ENCODE measurements at regions not wholly inside any gene's neighbourhood (a gene's known extent, or its start where the extent isn't known, plus 50 kb on each side); places are given as distances from the start of the nearest gene placed in this dataset.

GRCh38 chr4:65865489-65865888, 195.2 kb upstream of the EPHA5 start:
- H3K4me1 Mint-ChIP-seq: no peaks in the 10 kb centered on the region
- H3K9me3 Mint-ChIP-seq: no peaks in the 10 kb centered on the region
- H3K27ac Mint-ChIP-seq: no peak overlapping the region
- no peak overlapping the region for H3K4me3 Mint-ChIP-seq
- H3K27me3 Mint-ChIP-seq (ENCODE audit: low read depth): no peaks in the 10 kb centered on the region
- peak; percentile 13 to 40 (median 19) for TF ChIP-seq CTCF (IDR thresholded peaks at IDR 0.05; ENCODE audit: unreplicated experiment in 3 of 3)
- H3K36me3 Mint-ChIP-seq (ENCODE audit: low read depth): no peaks in the 10 kb centered on the region

- no peaks in the 10 kb centered on the region for H3K9me3 Mint-ChIP-seq
- no peak overlapping the region for H3K4me3 Mint-ChIP-seq
- no peak overlapping the region for H3K27ac Mint-ChIP-seq
- H3K36me3 Mint-ChIP-seq (ENCODE audit: low read depth): no peaks in the 10 kb centered on the region
- H3K27me3 Mint-ChIP-seq (ENCODE audit: low read depth): no peaks in the 10 kb centered on the region
- no peaks in the 10 kb centered on the region for H3K4me1 Mint-ChIP-seq
- no peak for TF ChIP-seq CTCF (IDR thresholded peaks at IDR 0.05; ENCODE audit: unreplicated experiment in 3 of 3)
Observed at GRCh38 chr4:65861993-65862392, 191.7 kb upstream of the EPHA5 start.

GRCh38 chr4:65845199-65845773, 175.0 kb upstream of the EPHA5 start:
- Mint-ChIP-seq H3K4me1 (no peaks in the 10 kb centered on the region), H3K9me3 (no peaks in the 10 kb centered on the region), H3K4me3 (no peak overlapping the region), H3K27ac (no peak overlapping the region), H3K27me3 (ENCODE audit: low read depth) (no peaks in the 10 kb centered on the region), H3K36me3 (ENCODE audit: low read depth) (no peaks in the 10 kb centered on the region)
- TF ChIP-seq CTCF (IDR thresholded peaks at IDR 0.05; ENCODE audit: unreplicated experiment in 3 of 3): no peak

- Mint-ChIP-seq H3K9me3 (no peaks in the 10 kb centered on the region), H3K4me1 (no peaks in the 10 kb centered on the region), H3K4me3 (no peak overlapping the region), H3K27ac (no peak overlapping the region), H3K36me3 (ENCODE audit: low read depth) (no peaks in the 10 kb centered on the region), H3K27me3 (ENCODE audit: low read depth) (peaks cover 3% of the 10 kb centered on the region)
- TF ChIP-seq CTCF (IDR thresholded peaks at IDR 0.05; ENCODE audit: unreplicated experiment in 3 of 3): no peak
Observed at GRCh38 chr4:65839164-65839931, 169.1 kb upstream of the EPHA5 start.

- Mint-ChIP-seq H3K4me1 (no peaks in the 10 kb centered on the region), H3K27me3 (ENCODE audit: low read depth) (peaks cover 3% of the 10 kb centered on the region), H3K27ac (no peak overlapping the region), H3K36me3 (ENCODE audit: low read depth) (no peaks in the 10 kb centered on the region), H3K9me3 (no peaks in the 10 kb centered on the region), H3K4me3 (no peak overlapping the region)
- TF ChIP-seq CTCF (IDR thresholded peaks at IDR 0.05; ENCODE audit: unreplicated experiment in 3 of 3): no peak
Observed at GRCh38 chr4:65834707-65835106, 164.4 kb upstream of the EPHA5 start.

- Mint-ChIP-seq H3K27ac (no peak overlapping the region), H3K36me3 (ENCODE audit: low read depth) (no peaks in the 10 kb centered on the region), H3K4me1 (no peaks in the 10 kb centered on the region), H3K9me3 (no peaks in the 10 kb centered on the region), H3K4me3 (no peak overlapping the region), H3K27me3 (ENCODE audit: low read depth) (peaks cover 3% of the 10 kb centered on the region)
- no peak for TF ChIP-seq CTCF (IDR thresholded peaks at IDR 0.05; ENCODE audit: unreplicated experiment in 3 of 3)
Observed at GRCh38 chr4:65831828-65832227, 161.5 kb upstream of the EPHA5 start.
